HG03439 (cell line): ENCODE measurements at regions not wholly inside any gene's neighbourhood (a gene's known extent, or its start where the extent isn't known, plus 50 kb on each side); places are given as distances from the start of the nearest gene placed in this dataset.
"Not testable (repeated sequence)": the region's sequence is repeated elsewhere in the genome, so short reads cannot be mapped to it uniquely, and the experiment has no call there.

Experiments used
- ATAC-seq: cut with Tn5 transposase; IDR thresholded peaks from one replicate; pipeline ENCODE4 v1.9.1; 2021; ENCODE audit warnings: mild to moderate bottlenecking, moderate library complexity; ENCODE audit not compliant: unreplicated experiment

- ATAC-seq: no peak
Observed at GRCh38 chr3:35042210-35042991, 596.9 kb upstream of the ARPP21 start.

DNA sequence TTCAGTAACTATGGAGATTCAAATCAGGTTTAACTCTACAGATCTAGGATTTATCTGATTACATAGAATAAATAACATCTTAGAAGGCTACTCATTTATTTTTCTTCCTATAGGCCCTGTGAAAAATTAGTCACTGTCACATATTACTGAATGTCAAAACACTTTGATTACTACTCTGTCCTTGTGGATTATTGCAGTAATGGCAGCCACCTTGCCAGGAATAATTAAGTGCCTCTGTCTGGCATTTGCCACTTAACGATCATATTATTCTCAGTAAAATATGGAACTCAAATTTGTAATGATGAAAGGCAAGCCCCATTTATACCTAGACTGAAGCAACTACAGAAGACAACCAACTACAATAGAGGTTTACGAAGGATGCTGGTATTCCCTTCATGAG lies 596.3 kb upstream of the ARPP21 start:
- no peak for ATAC-seq

GRCh38 chr3:35044190-35044589 lies 595.1 kb upstream of the ARPP21 start:
- ATAC-seq: no peak

DNA sequence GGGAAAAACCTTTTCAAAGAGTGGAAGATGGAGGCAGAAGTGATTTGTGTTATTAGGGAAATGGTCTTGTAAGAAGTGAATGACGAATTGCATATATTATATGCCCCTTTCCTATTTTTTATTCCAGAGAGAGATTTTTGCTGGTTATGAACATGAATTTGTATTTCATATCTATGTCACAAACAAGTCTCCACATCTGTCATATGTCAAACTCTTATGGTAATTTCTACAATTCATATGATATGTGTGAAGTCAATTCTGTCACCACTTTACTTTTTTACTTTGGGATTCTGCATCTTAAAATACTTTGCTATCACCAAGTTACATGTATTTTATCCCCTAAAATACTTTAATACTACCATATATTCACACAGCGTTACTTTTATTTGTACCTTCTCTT lies 594.2 kb upstream of the ARPP21 start:
- no peak for ATAC-seq

DNA sequence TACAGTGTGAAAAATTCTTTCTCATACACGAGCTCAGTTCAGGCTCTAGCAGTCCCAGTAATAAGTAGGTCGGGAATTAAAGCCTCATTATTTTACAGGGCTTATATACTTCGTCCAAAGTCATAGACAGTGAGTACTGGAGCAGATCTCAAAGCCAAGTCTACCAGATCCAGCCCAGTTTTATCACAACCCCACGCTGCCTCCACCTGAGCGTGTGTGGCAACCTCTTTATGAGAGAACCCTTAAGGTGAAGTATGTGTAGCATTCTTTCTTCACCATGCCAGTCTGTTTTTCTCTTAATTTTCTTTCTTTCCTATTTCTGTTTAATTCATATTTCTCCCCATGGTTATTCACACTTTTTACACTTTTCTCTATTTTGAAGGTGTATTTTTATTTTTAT lies 574.6 kb upstream of the ARPP21 start:
- ATAC-seq: no peak

GRCh38 chr3:35065891-35066290 lies 573.4 kb upstream of the ARPP21 start:
- no peak for ATAC-seq

DNA sequence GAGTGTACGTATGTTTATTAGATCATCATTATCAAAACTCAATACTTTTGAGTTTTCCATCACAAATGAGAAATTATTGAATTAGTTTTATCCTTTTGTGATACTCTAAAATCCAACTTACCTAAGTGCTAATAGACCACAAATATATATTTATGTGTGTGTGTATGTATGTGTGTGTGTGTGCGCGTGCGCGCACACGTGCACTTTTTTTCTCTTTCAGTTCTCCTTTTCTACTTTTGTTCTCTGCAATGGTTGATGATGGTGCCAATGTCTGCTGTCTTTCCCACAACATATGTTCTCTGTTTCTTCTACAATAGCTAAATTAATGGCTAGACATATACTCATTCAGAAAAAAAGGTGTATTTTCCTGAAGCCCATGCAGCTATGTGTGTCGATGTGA lies 571.6 kb upstream of the ARPP21 start:
- no peak for ATAC-seq

GRCh38 chr3:35070088-35070487 lies 569.2 kb upstream of the ARPP21 start:
- ATAC-seq: no peak

GRCh38 chr3:35071772-35072171 lies 567.6 kb upstream of the ARPP21 start:
- no peak for ATAC-seq

DNA sequence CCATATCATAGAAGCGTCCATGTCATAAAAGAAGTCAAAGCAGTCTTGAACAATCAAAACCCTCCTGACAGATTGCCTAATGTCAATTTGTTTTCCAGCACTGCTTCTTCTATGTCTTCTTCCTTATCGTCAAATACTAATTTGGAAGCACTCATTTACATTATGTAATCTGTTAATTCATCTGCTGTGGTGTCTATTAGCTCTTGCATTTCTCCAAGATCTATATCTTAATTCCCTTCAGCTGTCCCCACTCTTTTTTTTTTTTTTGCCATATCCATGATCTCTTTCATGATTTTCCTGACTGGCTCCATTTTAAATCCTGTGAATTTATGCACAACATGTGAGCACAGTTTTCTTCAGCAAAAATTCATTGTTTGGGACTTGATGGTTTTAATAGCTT lies 560.5 kb upstream of the ARPP21 start:
- ATAC-seq: no peak

DNA sequence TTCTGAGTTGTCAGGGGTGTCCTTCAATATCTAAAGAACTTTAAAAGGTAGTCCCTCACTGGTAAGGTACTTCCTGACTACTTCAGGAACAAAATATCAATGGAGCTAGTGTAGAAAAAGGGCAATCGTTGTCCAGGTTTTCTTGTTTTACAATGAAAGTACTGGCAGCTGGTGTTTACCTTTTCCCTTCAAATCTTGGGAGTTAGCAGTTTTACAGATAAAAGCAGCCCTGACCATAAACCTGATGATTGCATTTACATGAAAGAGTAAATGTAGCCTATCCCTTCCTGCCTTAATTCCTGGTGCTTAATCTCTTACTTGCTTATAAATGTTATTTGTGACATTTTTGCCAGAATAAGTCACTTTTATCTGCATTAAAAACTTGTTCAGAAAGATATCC lies 559.9 kb upstream of the ARPP21 start:
- no peak for ATAC-seq

DNA sequence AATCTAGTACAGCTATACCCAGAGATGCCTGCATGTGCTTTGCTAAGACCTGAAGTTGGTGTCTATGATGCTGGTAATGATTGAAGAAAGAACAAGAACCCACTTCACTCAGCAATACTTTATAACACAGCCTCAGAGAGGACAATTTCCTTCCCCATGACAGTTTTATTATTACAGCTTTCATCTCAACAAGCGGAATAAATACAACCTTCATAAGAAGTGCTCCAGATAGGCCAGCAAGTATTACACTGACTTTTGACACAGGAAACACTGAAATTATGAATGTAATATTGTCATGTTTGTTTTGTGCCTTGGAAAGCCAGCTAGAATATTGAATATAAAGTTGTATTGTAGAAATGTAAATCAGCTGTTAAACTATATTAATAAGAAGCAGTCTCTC lies 557.4 kb upstream of the ARPP21 start:
- ATAC-seq: no peak

DNA sequence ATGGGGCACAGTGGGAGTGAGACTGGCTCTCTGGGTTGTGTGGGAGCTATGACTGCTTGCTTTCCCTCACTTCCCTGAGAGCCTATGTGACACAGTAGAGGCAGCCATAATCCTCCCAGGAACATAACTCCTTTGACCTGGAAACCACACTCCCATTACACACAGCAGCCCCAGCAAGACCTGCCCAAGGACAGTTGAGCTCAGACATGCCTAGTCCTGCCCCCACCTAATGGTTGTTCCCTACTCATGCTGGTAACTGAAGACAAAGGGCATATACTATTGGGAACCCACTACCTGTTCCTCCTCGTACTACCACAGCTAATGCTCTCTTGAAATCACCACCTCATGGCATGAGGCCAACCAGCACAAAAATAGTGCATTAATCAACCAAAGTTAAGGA lies 550.4 kb upstream of the ARPP21 start:
- ATAC-seq: no peak

DNA sequence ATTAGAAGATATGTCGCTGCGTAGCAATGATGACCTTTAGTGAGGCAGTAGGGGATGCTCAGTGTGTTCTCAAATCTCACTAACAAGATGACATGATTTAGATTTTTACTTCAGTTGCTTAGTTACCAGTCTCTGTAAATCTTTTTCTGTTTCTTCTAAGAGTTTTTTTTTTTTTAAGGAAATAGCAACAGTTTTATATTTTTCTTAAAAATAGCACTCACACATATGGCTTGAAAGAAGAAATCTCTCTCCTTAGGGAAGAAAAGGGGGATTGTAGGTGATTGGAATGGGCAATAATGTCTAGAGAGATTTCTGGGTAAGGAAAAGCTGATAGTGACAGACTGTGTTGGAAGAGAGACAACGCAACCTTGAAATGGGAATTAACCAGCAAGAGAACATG lies 524.6 kb upstream of the ARPP21 start:
- no peak for ATAC-seq

- ATAC-seq: no peak
Observed at GRCh38 chr3:35120026-35120425, 519.3 kb upstream of the ARPP21 start.

DNA sequence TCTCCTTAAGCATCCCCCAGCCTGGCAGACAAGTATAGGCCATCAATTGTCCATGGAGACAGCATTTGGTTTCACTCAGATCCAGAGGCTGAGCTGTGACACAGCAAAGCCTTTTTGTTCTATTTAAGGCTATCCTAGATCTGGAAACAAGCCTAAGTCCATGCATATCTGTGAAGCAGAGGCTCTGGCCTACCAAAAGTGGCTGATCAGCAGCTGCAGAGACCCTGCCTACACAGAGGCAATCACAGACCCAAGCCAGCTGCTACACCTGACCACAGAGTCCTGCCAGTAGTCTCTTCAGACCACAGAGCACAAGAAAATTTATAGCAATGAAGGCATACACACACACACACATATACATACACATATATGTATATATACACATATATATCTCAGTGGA lies 501.7 kb upstream of the ARPP21 start:
- ATAC-seq: no peak

DNA sequence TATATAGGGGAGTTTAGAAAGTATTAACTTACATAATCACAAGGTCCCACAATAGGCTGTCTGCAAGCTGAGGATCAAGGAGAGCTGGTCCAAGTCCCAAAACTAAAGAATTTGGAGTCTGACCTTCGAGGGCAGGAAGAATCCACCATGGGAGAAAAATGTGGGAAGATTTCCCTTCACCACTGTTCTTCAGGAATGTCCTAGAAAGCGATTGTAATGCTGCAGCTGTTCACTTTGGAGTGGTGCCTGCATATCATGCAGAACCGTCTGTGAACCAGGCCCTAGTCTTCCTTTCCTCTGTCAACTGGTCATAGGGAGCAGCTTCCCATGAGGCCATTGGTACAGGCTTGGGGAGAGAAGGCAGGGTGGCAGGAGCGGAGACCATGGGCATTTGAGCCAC lies 497.9 kb upstream of the ARPP21 start:
- ATAC-seq: no peak

GRCh38 chr3:35144011-35144410 lies 495.3 kb upstream of the ARPP21 start:
- no peak for ATAC-seq

DNA sequence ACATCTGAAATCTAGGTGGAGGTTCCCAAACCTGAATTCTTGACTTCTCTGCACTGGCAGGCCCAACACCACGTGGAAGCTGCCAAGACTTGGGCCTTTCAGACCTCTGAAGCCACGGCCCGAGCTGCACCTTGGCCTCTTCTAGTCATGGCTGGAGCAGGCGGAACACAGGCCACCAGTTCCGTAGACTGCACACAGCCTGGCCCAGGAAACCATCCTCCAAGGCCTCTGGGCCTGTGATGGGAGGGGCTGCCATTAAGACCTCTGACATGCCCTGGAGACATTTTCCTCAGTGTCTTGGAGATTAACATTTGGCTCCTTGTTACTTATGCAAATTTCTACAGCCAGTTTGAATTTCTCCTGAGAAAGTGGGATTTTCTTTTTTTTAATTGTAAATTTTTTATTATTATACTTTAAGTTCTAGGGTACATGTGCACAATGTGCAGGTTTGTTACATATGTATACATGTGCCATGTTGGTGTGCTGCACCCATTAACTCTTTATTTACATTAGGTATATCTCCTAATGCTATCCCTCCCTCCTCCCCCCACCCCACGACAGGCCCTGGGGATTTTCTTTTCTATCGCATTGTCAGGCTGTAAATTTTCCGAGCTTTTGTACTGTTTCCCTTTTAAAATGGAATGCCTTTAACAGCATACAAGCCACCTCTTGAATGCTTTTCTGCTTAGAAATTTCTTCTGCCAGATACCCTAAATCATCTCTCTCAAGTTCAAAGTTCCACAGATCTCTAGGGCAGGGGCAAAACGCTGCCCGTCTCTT lies 492.9 kb upstream of the ARPP21 start:
- ATAC-seq: not testable (repeated sequence)

DNA sequence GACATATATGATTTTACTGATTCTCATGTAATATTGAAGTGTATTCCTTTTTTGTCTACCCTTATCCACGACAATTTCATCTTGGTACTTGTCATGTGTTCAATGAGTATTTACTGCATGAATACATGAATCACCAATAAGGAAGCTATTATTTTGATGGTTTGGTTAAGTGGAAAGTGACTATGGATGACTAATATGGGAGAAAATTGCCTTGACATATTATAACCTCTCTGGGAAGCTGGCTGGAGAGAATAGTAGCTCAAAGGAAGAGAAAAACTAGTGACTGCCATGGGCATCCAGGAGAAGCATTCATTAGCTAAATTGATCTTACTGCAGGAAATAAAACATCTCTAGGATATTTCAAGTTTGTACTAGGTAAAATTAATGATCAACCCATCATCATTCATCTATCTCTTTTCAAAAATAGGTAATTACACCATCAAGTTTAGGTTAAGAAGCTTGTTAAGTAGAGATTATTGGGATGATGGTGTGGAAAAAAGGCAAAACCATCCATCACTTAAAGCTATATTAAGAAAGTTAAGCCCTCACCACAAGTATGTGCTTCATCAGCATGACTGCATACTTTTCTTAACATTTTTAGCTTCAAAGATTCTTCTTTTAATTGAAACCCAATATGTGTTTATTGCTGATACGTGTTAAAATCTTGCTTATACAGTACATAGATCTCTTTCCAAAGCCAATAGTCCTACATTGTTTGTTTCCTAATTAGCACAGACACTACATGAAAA lies 455.2 kb upstream of the ARPP21 start:
- no peak for ATAC-seq

DNA sequence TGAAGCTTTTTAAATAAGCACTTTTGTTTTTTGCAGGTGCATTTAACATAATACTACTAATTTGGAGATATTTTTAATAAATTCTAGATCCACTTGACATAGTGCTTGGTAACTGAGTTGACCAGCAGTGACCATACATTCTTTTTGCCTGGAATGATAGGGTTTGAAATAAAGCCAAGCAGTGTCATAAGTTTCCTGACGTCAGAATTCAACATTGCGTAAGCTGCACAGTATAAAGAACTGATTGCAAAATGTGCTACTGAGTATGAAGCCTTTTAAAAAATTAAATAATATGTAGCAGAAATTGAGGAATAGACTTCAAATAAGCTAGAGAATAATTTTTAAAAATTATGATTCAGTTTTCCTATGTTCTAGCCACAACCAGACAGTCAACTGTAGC lies 454.6 kb upstream of the ARPP21 start:
- no peak for ATAC-seq

DNA sequence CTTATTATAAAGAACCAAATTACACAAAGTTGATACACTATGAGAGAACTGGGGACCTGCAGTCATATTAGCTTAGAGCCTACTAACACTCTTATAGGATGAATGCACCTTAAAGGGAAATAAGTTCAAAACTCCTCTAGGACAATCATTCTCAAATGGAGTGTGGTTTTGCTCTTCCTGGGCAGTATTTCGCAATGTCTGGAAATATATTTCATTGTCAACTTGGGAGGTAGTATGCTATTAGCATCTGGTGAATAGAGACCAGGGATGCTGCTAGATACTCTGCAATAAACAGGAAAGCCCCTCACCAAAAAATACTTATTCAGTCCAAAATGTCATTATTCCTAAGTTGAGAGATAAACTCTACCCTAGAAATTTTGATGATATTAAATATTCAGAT lies 451.4 kb upstream of the ARPP21 start:
- no peak for ATAC-seq
